GM12891 (cell line): ENCODE measurements at regions not wholly inside any gene's neighbourhood (a gene's known extent, or its start where the extent isn't known, plus 50 kb on each side); places are given as distances from the start of the nearest gene placed in this dataset.

Source experiments
- DNase-seq: peaks from one replicate; pipeline ENCODE4 v3.0.0; 2011; ENCODE audit warnings: low spot score; ENCODE audit not compliant: insufficient read length
- FAIRE-seq: peaks from 2 replicates; lab custom pipeline; 2011; peaks lifted over from hg19 to GRCh38; lab: Jason Lieb, UNC
- PAX5 ChIP-seq: IDR thresholded peaks from 2 replicates; pipeline ENCODE4 v1.6.1; 2011; ENCODE audit warnings: low read length, moderate library complexity, mild to moderate bottlenecking; ENCODE audit not compliant: insufficient read depth, severe bottlenecking
- POLR2A ChIP-seq: IDR thresholded peaks from 2 replicates; pipeline ENCODE4 v1.6.1; 2011; ENCODE audit warnings: low read depth, low read length, control low read depth
- POLR2AphosphoS5 ChIP-seq: IDR thresholded peaks from 2 replicates; pipeline ENCODE4 v1.6.1; 2011; ENCODE audit warnings: low read depth, low read length, control low read depth
- POU2F2 ChIP-seq: IDR thresholded peaks from 2 replicates; pipeline ENCODE4 v1.6.1; 2011; ENCODE audit warnings: low read depth, mild to moderate bottlenecking, control low read depth, low read length, moderate library complexity
- SPI1 ChIP-seq: IDR thresholded peaks from 2 replicates; pipeline ENCODE4 v1.6.1; 2011; ENCODE audit warnings: low read depth, low read length, control low read depth
- TAF1 ChIP-seq: IDR thresholded peaks from 2 replicates; pipeline ENCODE4 v1.6.1; 2011; ENCODE audit warnings: low read depth, low read length, control low read depth

GRCh38 chr6:139590206-139590605, 215.8 kb upstream of the CITED2 start:
- DNase-seq: no peak
- TF ChIP-seq POLR2A: no peak
- no peak for TF ChIP-seq SPI1
- TF ChIP-seq PAX5: no peak
- TF ChIP-seq TAF1: no peak
- TF ChIP-seq POU2F2: no peak
- no peak for TF ChIP-seq POLR2AphosphoS5
- no peak for FAIRE-seq

- DNase-seq (no peak), FAIRE-seq (no peak)
- TF ChIP-seq POU2F2 (no peak), POLR2A (no peak), PAX5 (no peak), SPI1 (no peak), TAF1 (no peak), POLR2AphosphoS5 (no peak)
Observed at GRCh38 chr6:139588734-139589593, 214.5 kb upstream of the CITED2 start.

- FAIRE-seq (no peak), DNase-seq (no peak)
- TF ChIP-seq POLR2A: no peak
- no peak for TF ChIP-seq PAX5
- no peak for TF ChIP-seq POLR2AphosphoS5
- TF ChIP-seq SPI1: no peak
- TF ChIP-seq TAF1: no peak
- TF ChIP-seq POU2F2: no peak
Observed at GRCh38 chr6:139588076-139588639, 213.7 kb upstream of the CITED2 start.

- DNase-seq: no peak
- TF ChIP-seq TAF1 (no peak), POU2F2 (no peak), PAX5 (no peak), SPI1 (no peak), POLR2A (no peak), POLR2AphosphoS5 (no peak)
- FAIRE-seq: no peak
Observed at GRCh38 chr6:139587469-139587868, 213.0 kb upstream of the CITED2 start.

GRCh38 chr6:139586273-139586672, 211.8 kb upstream of the CITED2 start:
- TF ChIP-seq POLR2A (no peak), POU2F2 (no peak), PAX5 (no peak), TAF1 (no peak), POLR2AphosphoS5 (no peak), SPI1 (no peak)
- no peak for FAIRE-seq
- no peak for DNase-seq

GRCh38 chr6:139584599-139584998, 210.2 kb upstream of the CITED2 start:
- TF ChIP-seq POLR2A: no peak
- TF ChIP-seq TAF1: no peak
- no peak for TF ChIP-seq POLR2AphosphoS5
- TF ChIP-seq SPI1: no peak
- no peak for TF ChIP-seq PAX5
- no peak for TF ChIP-seq POU2F2
- FAIRE-seq: no peak
- no peak for DNase-seq

- DNase-seq (no peak), FAIRE-seq (no peak)
- no peak for TF ChIP-seq POLR2A
- TF ChIP-seq TAF1: no peak
- no peak for TF ChIP-seq PAX5
- TF ChIP-seq POU2F2: no peak
- no peak for TF ChIP-seq SPI1
- no peak for TF ChIP-seq POLR2AphosphoS5
Observed at GRCh38 chr6:139583420-139583819, 209.0 kb upstream of the CITED2 start.

GRCh38 chr6:139582956-139583355, 208.5 kb upstream of the CITED2 start:
- DNase-seq (no peak), FAIRE-seq (no peak)
- TF ChIP-seq POU2F2 (no peak), POLR2A (no peak), POLR2AphosphoS5 (no peak), TAF1 (no peak), PAX5 (no peak), SPI1 (no peak)

- TF ChIP-seq PAX5 (no peak), TAF1 (no peak), POLR2AphosphoS5 (no peak), POLR2A (no peak), POU2F2 (no peak), SPI1 (no peak)
- DNase-seq (no peak), FAIRE-seq (no peak)
Observed at GRCh38 chr6:139581485-139581865, 207.0 kb upstream of the CITED2 start.
